ENCODE measurements at regions not wholly inside any gene's neighbourhood (a gene's known extent, or its start where the extent isn't known, plus 50 kb on each side); places are given as distances from the start of the nearest gene placed in this dataset.

- TF ChIP-seq YY1 (IDR thresholded peaks at IDR 0.05; ENCODE audit: insufficient read depth, insufficient read length) = no peak
- no peak for TF ChIP-seq ZNF274 (IDR thresholded peaks at IDR 0.05; ENCODE audit: low read depth, low read length)
These were observed 52.2 kb upstream of the EPB41L1 start for GRCh38 chr20:36102306-36102705.
